ENCODE measurements at regions not wholly inside any gene's neighbourhood (a gene's known extent, or its start where the extent isn't known, plus 50 kb on each side); places are given as distances from the start of the nearest gene placed in this dataset.

DNA sequence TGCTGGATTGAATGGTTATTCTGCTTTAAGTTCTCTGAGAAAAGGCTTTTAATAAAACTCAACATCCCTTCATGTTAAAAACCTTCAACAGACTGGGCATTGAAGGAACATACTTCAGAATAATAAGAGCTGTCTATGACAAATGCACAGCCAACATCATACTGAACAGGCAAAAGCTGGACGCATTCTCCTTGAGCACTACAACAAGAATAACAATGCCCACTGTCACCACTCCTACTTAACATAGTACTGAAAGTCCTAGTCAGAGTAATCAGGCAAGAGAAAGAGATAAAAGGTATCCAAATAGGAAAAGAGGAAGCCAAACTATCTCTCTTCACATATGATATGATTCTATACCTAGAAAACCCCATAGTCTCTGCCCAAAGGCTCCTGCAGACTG is 641.4 kb downstream of the IRS1 start:
- no peaks in the 10 kb centered on the region for H3K79me2 ChIP-seq (ENCODE audit: low read length)
- no peak overlapping the region for H3K27ac ChIP-seq (ENCODE audit: low read length)
- H3K9me3 ChIP-seq (ENCODE audit: low read length) = peaks cover 3% of the 10 kb centered on the region; the same call in 1 of the 2 replicates
- H2AFZ ChIP-seq (ENCODE audit: low read length) = no peak overlapping the region
- H4K20me1 ChIP-seq (ENCODE audit: insufficient read depth, low read depth, low read length) = no peaks in the 10 kb centered on the region
- no peaks in the 10 kb centered on the region for H3K36me3 ChIP-seq (ENCODE audit: insufficient read depth, low read length)
- H3K4me1 ChIP-seq (ENCODE audit: low read length) = no peaks in the 10 kb centered on the region
- DNase-seq = no peak
- no peaks in the 10 kb centered on the region for H3K27me3 ChIP-seq (ENCODE audit: low read length)
- H3K4me3 ChIP-seq (ENCODE audit: low read length) = no peak overlapping the region
- H3K4me2 ChIP-seq (ENCODE audit: low read depth, low read length, poor library complexity, severe bottlenecking) = no peak overlapping the region
- no peaks in the 10 kb centered on the region for H3K9me2 ChIP-seq (replicated peaks; ENCODE audit: insufficient read depth, low read length)
- no peak overlapping the region for H3K9ac ChIP-seq (ENCODE audit: low read length)

DNA sequence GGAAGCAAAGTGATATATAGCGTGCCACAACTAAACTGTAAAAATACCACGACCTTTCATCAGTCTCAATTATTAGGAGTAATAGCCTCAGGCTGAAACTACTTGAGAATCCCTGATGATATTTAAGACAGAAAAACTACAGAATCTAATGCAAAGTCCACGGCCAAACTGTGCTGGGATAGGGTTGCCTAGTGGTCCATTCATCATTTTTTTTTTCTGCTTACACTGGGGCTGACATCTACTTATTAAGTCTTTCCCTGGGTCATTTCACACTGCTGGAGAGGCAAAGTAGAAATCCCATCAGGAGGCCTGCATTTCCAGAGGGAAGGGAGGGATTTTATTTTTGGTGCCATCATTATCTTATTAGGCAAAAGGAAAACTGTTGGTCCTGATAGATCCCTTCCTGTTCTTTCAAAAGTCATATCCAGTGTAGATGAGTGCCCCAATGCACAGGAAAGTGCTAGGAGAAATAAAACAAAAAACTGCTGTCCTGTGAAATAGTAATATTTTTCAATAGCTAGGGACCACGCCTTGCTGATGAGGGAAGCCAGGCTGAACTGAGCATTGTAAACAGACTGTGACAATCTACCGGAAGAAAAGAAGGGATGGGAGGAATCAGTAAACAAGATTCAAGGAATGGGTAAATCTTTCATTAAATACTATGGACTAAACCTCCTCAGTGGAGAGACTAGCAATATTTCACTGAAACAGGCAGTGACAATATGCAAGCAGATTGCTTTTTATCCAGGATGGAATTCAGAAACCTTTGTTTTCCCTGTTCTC is 644.3 kb downstream of the IRS1 start:
- H3K36me3 ChIP-seq (ENCODE audit: insufficient read depth, low read length) = no peaks in the 10 kb centered on the region
- DNase-seq = no peak
- H3K9me3 ChIP-seq (ENCODE audit: low read length) = no peaks in the 10 kb centered on the region; the same call in 1 of the 2 replicates
- H3K79me2 ChIP-seq (ENCODE audit: low read length) = no peaks in the 10 kb centered on the region
- H3K4me3 ChIP-seq (ENCODE audit: low read length) = no peak overlapping the region
- no peak overlapping the region for H2AFZ ChIP-seq (ENCODE audit: low read length)
- no peaks in the 10 kb centered on the region for H3K27me3 ChIP-seq (ENCODE audit: low read length)
- H3K9me2 ChIP-seq (replicated peaks; ENCODE audit: insufficient read depth, low read length) = no peaks in the 10 kb centered on the region
- no peak overlapping the region for H3K27ac ChIP-seq (ENCODE audit: low read length)
- no peaks in the 10 kb centered on the region for H4K20me1 ChIP-seq (ENCODE audit: insufficient read depth, low read depth, low read length)
- H3K9ac ChIP-seq (ENCODE audit: low read length) = no peak overlapping the region
- H3K4me2 ChIP-seq (ENCODE audit: low read depth, low read length, poor library complexity, severe bottlenecking) = no peak overlapping the region
- no peaks in the 10 kb centered on the region for H3K4me1 ChIP-seq (ENCODE audit: low read length)

DNA sequence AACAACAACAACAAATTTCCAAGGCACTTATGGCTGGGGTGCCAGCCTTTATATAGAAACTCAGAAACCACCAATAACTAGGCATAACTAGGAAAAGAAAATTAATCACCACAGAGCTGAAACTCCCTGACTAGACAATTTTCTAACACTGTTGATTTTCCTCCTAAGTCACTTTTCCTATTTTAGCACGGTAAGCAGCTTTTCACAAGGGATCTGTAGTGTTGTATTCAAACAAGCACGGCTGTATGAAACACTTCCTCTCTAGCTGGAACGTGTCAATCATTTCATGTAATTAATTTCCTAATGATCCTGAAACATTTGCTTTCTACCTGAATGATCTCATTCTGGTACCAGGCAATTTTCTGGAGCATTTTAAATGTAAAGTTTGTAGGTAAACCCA is 645.0 kb downstream of the IRS1 start:
- no peak overlapping the region for H3K9ac ChIP-seq (ENCODE audit: low read length)
- H3K27ac ChIP-seq (ENCODE audit: low read length) = no peak overlapping the region
- no peak overlapping the region for H2AFZ ChIP-seq (ENCODE audit: low read length)
- no peaks in the 10 kb centered on the region for H3K27me3 ChIP-seq (ENCODE audit: low read length)
- H3K4me3 ChIP-seq (ENCODE audit: low read length) = no peak overlapping the region
- H3K36me3 ChIP-seq (ENCODE audit: insufficient read depth, low read length) = no peaks in the 10 kb centered on the region
- no peaks in the 10 kb centered on the region for H3K79me2 ChIP-seq (ENCODE audit: low read length)
- H3K9me2 ChIP-seq (replicated peaks; ENCODE audit: insufficient read depth, low read length) = no peaks in the 10 kb centered on the region
- no peaks in the 10 kb centered on the region for H3K4me1 ChIP-seq (ENCODE audit: low read length)
- no peaks in the 10 kb centered on the region for H4K20me1 ChIP-seq (ENCODE audit: insufficient read depth, low read depth, low read length)
- DNase-seq = no peak
- no peak overlapping the region for H3K4me2 ChIP-seq (ENCODE audit: low read depth, low read length, poor library complexity, severe bottlenecking)
- H3K9me3 ChIP-seq (ENCODE audit: low read length) = no peaks in the 10 kb centered on the region; the same call in 1 of the 2 replicates

- DNase-seq = no peak
- H4K20me1 ChIP-seq (ENCODE audit: insufficient read depth, low read depth, low read length) = no peaks in the 10 kb centered on the region
- H3K27ac ChIP-seq (ENCODE audit: low read length) = no peak overlapping the region
- no peaks in the 10 kb centered on the region for H3K4me1 ChIP-seq (ENCODE audit: low read length)
- H3K9me3 ChIP-seq (ENCODE audit: low read length) = no peaks in the 10 kb centered on the region; the same call in 1 of the 2 replicates
- H2AFZ ChIP-seq (ENCODE audit: low read length) = no peak overlapping the region
- no peaks in the 10 kb centered on the region for H3K79me2 ChIP-seq (ENCODE audit: low read length)
- H3K4me3 ChIP-seq (ENCODE audit: low read length) = no peak overlapping the region
- no peaks in the 10 kb centered on the region for H3K36me3 ChIP-seq (ENCODE audit: insufficient read depth, low read length)
- H3K9ac ChIP-seq (ENCODE audit: low read length) = no peak overlapping the region
- no peak overlapping the region for H3K4me2 ChIP-seq (ENCODE audit: low read depth, low read length, poor library complexity, severe bottlenecking)
- no peaks in the 10 kb centered on the region for H3K27me3 ChIP-seq (ENCODE audit: low read length)
- no peaks in the 10 kb centered on the region for H3K9me2 ChIP-seq (replicated peaks; ENCODE audit: insufficient read depth, low read length)
Observed at GRCh38 chr2:226153553-226153952, 646.1 kb downstream of the IRS1 start.

- H3K27ac ChIP-seq (ENCODE audit: low read length) = no peak overlapping the region
- no peaks in the 10 kb centered on the region for H3K79me2 ChIP-seq (ENCODE audit: low read length)
- H4K20me1 ChIP-seq (ENCODE audit: insufficient read depth, low read depth, low read length) = no peaks in the 10 kb centered on the region
- H3K9ac ChIP-seq (ENCODE audit: low read length) = no peak overlapping the region
- no peak overlapping the region for H3K4me2 ChIP-seq (ENCODE audit: low read depth, low read length, poor library complexity, severe bottlenecking)
- no peaks in the 10 kb centered on the region; the same call in 1 of the 2 replicates for H3K9me3 ChIP-seq (ENCODE audit: low read length)
- H2AFZ ChIP-seq (ENCODE audit: low read length) = no peak overlapping the region
- DNase-seq = no peak
- H3K36me3 ChIP-seq (ENCODE audit: insufficient read depth, low read length) = no peaks in the 10 kb centered on the region
- H3K4me3 ChIP-seq (ENCODE audit: low read length) = no peak overlapping the region
- no peaks in the 10 kb centered on the region for H3K4me1 ChIP-seq (ENCODE audit: low read length)
- no peaks in the 10 kb centered on the region for H3K9me2 ChIP-seq (replicated peaks; ENCODE audit: insufficient read depth, low read length)
- H3K27me3 ChIP-seq (ENCODE audit: low read length) = no peaks in the 10 kb centered on the region
Observed at GRCh38 chr2:226151157-226151556, 648.5 kb downstream of the IRS1 start.

GRCh38 chr2:226143091-226143490 is 656.5 kb downstream of the IRS1 start:
- H3K9ac ChIP-seq (ENCODE audit: low read length) = no peak overlapping the region
- H3K9me2 ChIP-seq (replicated peaks; ENCODE audit: insufficient read depth, low read length) = no peaks in the 10 kb centered on the region
- no peak for DNase-seq
- no peak overlapping the region for H2AFZ ChIP-seq (ENCODE audit: low read length)
- no peaks in the 10 kb centered on the region for H4K20me1 ChIP-seq (ENCODE audit: insufficient read depth, low read depth, low read length)
- no peaks in the 10 kb centered on the region for H3K4me1 ChIP-seq (ENCODE audit: low read length)
- no peak overlapping the region for H3K27ac ChIP-seq (ENCODE audit: low read length)
- H3K79me2 ChIP-seq (ENCODE audit: low read length) = no peaks in the 10 kb centered on the region
- no peak overlapping the region for H3K4me3 ChIP-seq (ENCODE audit: low read length)
- H3K9me3 ChIP-seq (ENCODE audit: low read length) = no peaks in the 10 kb centered on the region; the same call in 1 of the 2 replicates
- no peaks in the 10 kb centered on the region for H3K27me3 ChIP-seq (ENCODE audit: low read length)
- H3K4me2 ChIP-seq (ENCODE audit: low read depth, low read length, poor library complexity, severe bottlenecking) = no peak overlapping the region
- no peaks in the 10 kb centered on the region for H3K36me3 ChIP-seq (ENCODE audit: insufficient read depth, low read length)

GRCh38 chr2:226142463-226142862 is 657.2 kb downstream of the IRS1 start:
- H3K9ac ChIP-seq (ENCODE audit: low read length) = no peak overlapping the region
- no peaks in the 10 kb centered on the region; the same call in 1 of the 2 replicates for H3K9me3 ChIP-seq (ENCODE audit: low read length)
- H3K36me3 ChIP-seq (ENCODE audit: insufficient read depth, low read length) = no peaks in the 10 kb centered on the region
- no peak overlapping the region for H2AFZ ChIP-seq (ENCODE audit: low read length)
- H3K4me1 ChIP-seq (ENCODE audit: low read length) = no peaks in the 10 kb centered on the region
- H4K20me1 ChIP-seq (ENCODE audit: insufficient read depth, low read depth, low read length) = no peaks in the 10 kb centered on the region
- no peak overlapping the region for H3K4me3 ChIP-seq (ENCODE audit: low read length)
- no peaks in the 10 kb centered on the region for H3K9me2 ChIP-seq (replicated peaks; ENCODE audit: insufficient read depth, low read length)
- no peak overlapping the region for H3K27ac ChIP-seq (ENCODE audit: low read length)
- no peaks in the 10 kb centered on the region for H3K79me2 ChIP-seq (ENCODE audit: low read length)
- H3K27me3 ChIP-seq (ENCODE audit: low read length) = no peaks in the 10 kb centered on the region
- no peak for DNase-seq
- no peak overlapping the region for H3K4me2 ChIP-seq (ENCODE audit: low read depth, low read length, poor library complexity, severe bottlenecking)

DNA sequence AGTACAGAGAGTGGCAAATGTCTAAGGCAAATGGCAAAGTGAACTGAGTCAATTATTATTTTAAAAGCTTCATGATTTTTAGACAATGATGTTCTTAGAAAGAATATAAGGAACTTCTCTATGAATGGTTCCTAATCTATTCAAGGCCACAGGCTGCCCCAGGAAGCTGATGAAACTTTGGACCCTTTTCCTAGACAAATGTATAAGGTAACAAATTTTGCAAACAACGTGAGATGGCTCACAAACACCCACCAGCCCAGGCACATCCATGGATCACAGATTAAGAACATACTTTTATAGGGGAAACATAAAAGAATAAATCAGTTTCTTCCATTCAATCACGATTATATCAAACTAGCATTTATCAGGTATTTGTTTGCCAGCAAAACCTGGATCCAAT is 659.0 kb downstream of the IRS1 start:
- Histone ChIP-seq H3K4me1 (ENCODE audit: low read length) (no peaks in the 10 kb centered on the region), H3K4me2 (ENCODE audit: low read depth, low read length, poor library complexity, severe bottlenecking) (no peak overlapping the region), H3K9ac (ENCODE audit: low read length) (no peak overlapping the region), H4K20me1 (ENCODE audit: insufficient read depth, low read depth, low read length) (no peaks in the 10 kb centered on the region), H2AFZ (ENCODE audit: low read length) (no peak overlapping the region), H3K79me2 (ENCODE audit: low read length) (no peaks in the 10 kb centered on the region), H3K27me3 (ENCODE audit: low read length) (no peaks in the 10 kb centered on the region), H3K36me3 (ENCODE audit: insufficient read depth, low read length) (no peaks in the 10 kb centered on the region), H3K4me3 (ENCODE audit: low read length) (no peak overlapping the region), H3K9me2 (replicated peaks; ENCODE audit: insufficient read depth, low read length) (no peaks in the 10 kb centered on the region), H3K9me3 (ENCODE audit: low read length) (no peaks in the 10 kb centered on the region; the same call in 1 of the 2 replicates), H3K27ac (ENCODE audit: low read length) (no peak overlapping the region)
- DNase-seq = no peak
